ENCODE measurements at regions not wholly inside any gene's neighbourhood (a gene's known extent, or its start where the extent isn't known, plus 50 kb on each side); places are given as distances from the start of the nearest gene placed in this dataset.

- no peak for ATAC-seq (ENCODE audit: low read depth)
Measured at GRCh38 chr3:153026026-153026425, 136.0 kb upstream of the RAP2B start.

GRCh38 chr3:153028381-153028780, 133.6 kb upstream of the RAP2B start:
- ATAC-seq (ENCODE audit: low read depth) (no peak), DNase-seq (no peak)
- Histone ChIP-seq H4K20me1 (ENCODE audit: control insufficient read depth, insufficient read depth, low read length, poor library complexity, severe bottlenecking) (no peaks in the 10 kb centered on the region), H3K4me3 (ENCODE audit: control extremely low read depth in 1 of 5, extremely low read depth in 1 of 5, insufficient read depth in 1 of 5, low read depth in 2 of 5, low read length in 4 of 5) (no peak overlapping the region), H3K27ac (ENCODE audit: low read length in 2 of 2) (no peak overlapping the region), H3K27me3 (replicated peaks in 1 of 4; ENCODE audit: control extremely low read depth in 1 of 4, control insufficient read depth in 3 of 4, insufficient read depth in 4 of 4, low read length in 3 of 4) (no peaks in the 10 kb centered on the region), H2AFZ (ENCODE audit: insufficient read depth, low read depth, low read length, poor library complexity, severe bottlenecking) (peak overlapping the region; percentile 27), H3K4me1 (ENCODE audit: control insufficient read depth in 2 of 2, insufficient read depth in 2 of 2, low read length in 2 of 2) (peaks cover 0 to 3% of the 10 kb centered on the region in 2 donors), H3K9me3 (ENCODE audit: control extremely low read depth in 1 of 3, control insufficient read depth in 2 of 3, insufficient read depth in 1 of 3, low read length in 2 of 3) (no peaks in the 10 kb centered on the region), H3K79me2 (ENCODE audit: control insufficient read depth, insufficient read depth, low read length) (no peaks in the 10 kb centered on the region), H3K9ac (ENCODE audit: low read length) (no peak overlapping the region), H3K36me3 (replicated peaks in 1 of 2; ENCODE audit: control extremely low read depth in 1 of 2, control insufficient read depth in 1 of 2, extremely low read depth in 1 of 2, insufficient read depth in 2 of 2, low read length in 1 of 2) (no peaks in the 10 kb centered on the region), H3K4me2 (replicated peaks; ENCODE audit: low read depth, low read length, poor library complexity, severe bottlenecking) (no peak overlapping the region)
- POLR2A ChIA-PET, result no interaction called here
- no peak for TF ChIP-seq CTCF (IDR thresholded peaks at IDR 0.05)
- no peak for TF ChIP-seq EZH2 (IDR thresholded peaks at IDR 0.05; ENCODE audit: borderline replicate concordance, insufficient read depth, low read depth, low read length, poor library complexity, severe bottlenecking)
- no peaks in the 10 kb centered on the region for H3K9me3 Mint-ChIP-seq (ENCODE audit: insufficient read depth)
- H3K27ac Mint-ChIP-seq, result no peak overlapping the region
- 43% methylated on average over 2 of the region's 6 CpGs for WGBS (ENCODE audit: insufficient coverage)
- CTCF ChIA-PET, result interaction anchor here (1.9 kb wide), 1 partner anchor 740 kb away, joined by 9 read pairs; no protein-coding TSS in a partner anchor
- H3K27me3 Mint-ChIP-seq, result peaks cover 6% of the 10 kb centered on the region
- peaks cover 6% of the 10 kb centered on the region for H3K4me1 Mint-ChIP-seq
- no peak overlapping the region for H3K4me3 Mint-ChIP-seq
- intact Hi-C loops (cut with micrococcal nuclease), result loop anchor here (5.0 kb wide), 1 partner anchor 989 kb away; no protein-coding TSS in a partner anchor

More at GRCh38 chr3:153026026-153026425, 136.0 kb upstream of the RAP2B start:
- no peak for TF ChIP-seq EZH2 (IDR thresholded peaks at IDR 0.05; ENCODE audit: borderline replicate concordance, insufficient read depth, low read depth, low read length, poor library complexity, severe bottlenecking)
- peak; percentile 82 for TF ChIP-seq CTCF (IDR thresholded peaks at IDR 0.05)
- Histone ChIP-seq H3K36me3 (replicated peaks in 1 of 2; ENCODE audit: control extremely low read depth in 1 of 2, control insufficient read depth in 1 of 2, extremely low read depth in 1 of 2, insufficient read depth in 2 of 2, low read length in 1 of 2) (no peaks in the 10 kb centered on the region), H3K9ac (ENCODE audit: low read length) (no peak overlapping the region), H4K20me1 (ENCODE audit: control insufficient read depth, insufficient read depth, low read length, poor library complexity, severe bottlenecking) (no peaks in the 10 kb centered on the region), H2AFZ (ENCODE audit: insufficient read depth, low read depth, low read length, poor library complexity, severe bottlenecking) (no peak overlapping the region), H3K4me3 (ENCODE audit: control extremely low read depth in 1 of 5, extremely low read depth in 1 of 5, insufficient read depth in 1 of 5, low read depth in 2 of 5, low read length in 4 of 5) (no peak overlapping the region), H3K9me3 (ENCODE audit: control extremely low read depth in 1 of 3, control insufficient read depth in 2 of 3, insufficient read depth in 1 of 3, low read length in 2 of 3) (no peaks in the 10 kb centered on the region), H3K27me3 (replicated peaks in 1 of 4; ENCODE audit: control extremely low read depth in 1 of 4, control insufficient read depth in 3 of 4, insufficient read depth in 4 of 4, low read length in 3 of 4) (no peaks in the 10 kb centered on the region), H3K4me1 (ENCODE audit: control insufficient read depth in 2 of 2, insufficient read depth in 2 of 2, low read length in 2 of 2) (no peaks in the 10 kb centered on the region), H3K27ac (ENCODE audit: low read length in 2 of 2) (no peak overlapping the region), H3K79me2 (ENCODE audit: control insufficient read depth, insufficient read depth, low read length) (no peaks in the 10 kb centered on the region), H3K4me2 (replicated peaks; ENCODE audit: low read depth, low read length, poor library complexity, severe bottlenecking) (no peak overlapping the region)
- CTCF ChIA-PET, result interaction anchor here (0.7 to 3.5 kb wide), 12 partner anchors 8 to 1229 kb away, joined by 3 to 22 read pairs (median 4); no protein-coding TSS in a partner anchor
- intact Hi-C loops (cut with micrococcal nuclease), result loop anchor here (1.0 to 5.0 kb wide), 2 partner anchors 743 to 991 kb away; no protein-coding TSS in a partner anchor
- peak; percentile 31 for DNase-seq
- POLR2A ChIA-PET, result no interaction called here
- Mint-ChIP-seq H3K27ac (no peak overlapping the region), H3K4me3 (no peak overlapping the region), H3K9me3 (ENCODE audit: insufficient read depth) (no peaks in the 10 kb centered on the region), H3K27me3 (peaks cover 15% of the 10 kb centered on the region), H3K4me1 (no peaks in the 10 kb centered on the region)
- WGBS (ENCODE audit: insufficient coverage), result no CpG with 5 or more reads among the region's 3 CpGs
